ENCODE measurements at regions not wholly inside any gene's neighbourhood (a gene's known extent, or its start where the extent isn't known, plus 50 kb on each side); places are given as distances from the start of the nearest gene placed in this dataset.

DNA sequence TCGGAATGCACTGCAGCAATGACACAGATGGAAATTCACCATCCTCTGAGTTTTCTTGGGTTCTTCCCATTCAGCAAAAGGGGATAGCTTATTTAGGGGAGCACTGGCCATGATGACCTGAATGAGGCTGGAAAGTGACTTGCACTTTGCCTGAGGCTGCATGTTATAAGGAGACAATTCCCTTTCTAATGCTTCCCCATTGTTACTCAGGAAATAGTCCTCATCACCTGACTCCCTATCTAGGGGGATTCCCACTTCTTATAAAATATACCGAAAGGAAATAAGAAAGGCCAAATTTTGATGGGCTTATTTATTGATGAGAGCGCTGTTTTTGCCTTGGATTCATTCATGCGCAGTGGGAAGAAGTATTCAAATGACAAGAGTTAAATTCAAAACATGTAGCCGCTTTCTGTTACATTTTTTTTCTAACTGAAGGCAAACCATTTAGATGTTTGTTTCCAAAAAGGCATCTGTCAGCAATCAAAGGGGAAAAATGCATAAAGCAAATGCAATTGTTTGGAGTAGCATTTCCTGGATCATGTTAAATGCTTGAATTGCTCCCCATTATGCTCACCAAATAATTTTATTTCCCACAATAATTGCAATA lies 220.3 kb upstream of the NFIA start:
- TF ChIP-seq, protein P1, sequence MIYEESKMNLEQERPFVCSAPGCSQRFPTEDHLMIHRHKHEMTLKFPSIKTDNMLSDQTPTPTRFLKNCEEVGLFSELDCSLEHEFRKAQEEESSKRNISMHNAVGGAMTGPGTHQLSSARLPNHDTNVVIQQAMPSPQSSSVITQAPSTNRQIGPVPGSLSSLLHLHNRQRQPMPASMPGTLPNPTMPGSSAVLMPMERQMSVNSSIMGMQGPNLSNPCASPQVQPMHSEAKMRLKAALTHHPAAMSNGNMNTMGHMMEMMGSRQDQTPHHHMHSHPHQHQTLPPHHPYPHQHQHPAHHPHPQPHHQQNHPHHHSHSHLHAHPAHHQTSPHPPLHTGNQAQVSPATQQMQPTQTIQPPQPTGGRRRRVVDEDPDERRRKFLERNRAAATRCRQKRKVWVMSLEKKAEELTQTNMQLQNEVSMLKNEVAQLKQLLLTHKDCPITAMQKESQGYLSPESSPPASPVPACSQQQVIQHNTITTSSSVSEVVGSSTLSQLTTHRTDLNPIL (CRISPR knock-in tag; IDR thresholded peaks at IDR 0.05; ENCODE audit: low read depth), result no peak
- no peak for TF ChIP-seq ZNF8 (CRISPR knock-in tag; IDR thresholded peaks at IDR 0.05)
